ENCODE measurements at regions not wholly inside any gene's neighbourhood (a gene's known extent, or its start where the extent isn't known, plus 50 kb on each side); places are given as distances from the start of the nearest gene placed in this dataset.
"Not testable (repeated sequence)": the region's sequence is repeated elsewhere in the genome, so short reads cannot be mapped to it uniquely, and the experiment has no call there.

DNA sequence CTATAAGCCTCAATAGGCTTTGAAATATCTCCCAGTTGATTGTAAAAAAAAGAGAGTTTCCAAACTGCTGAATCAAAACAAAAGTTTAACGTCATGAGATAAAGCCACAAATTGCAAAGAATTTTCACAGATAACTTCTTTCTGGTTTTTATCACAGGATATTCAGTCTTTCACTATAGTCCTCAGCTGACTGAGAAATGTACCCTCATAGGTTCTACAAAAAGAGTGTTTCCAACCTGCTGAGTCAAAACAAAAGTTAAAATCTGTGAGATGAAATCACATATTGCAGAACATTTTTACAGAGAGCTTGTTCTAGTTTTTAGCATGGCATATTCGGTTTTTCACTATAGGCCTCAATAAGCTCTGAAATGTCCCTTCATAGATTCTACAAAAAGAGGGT, 559.2 kb downstream of the KCNJ18 start:
- CTCF ChIA-PET: no interaction called here
- no peak overlapping the region for H3K27ac Mint-ChIP-seq
- Histone ChIP-seq H3K27ac (ENCODE audit: low read depth, low read length) (no peak overlapping the region), H3K36me3 (ENCODE audit: insufficient read depth, low read length) (no peaks in the 10 kb centered on the region), H3K27me3 (ENCODE audit: insufficient read depth, low read length, poor library complexity, severe bottlenecking) (no peaks in the 10 kb centered on the region), H3K4me1 (ENCODE audit: insufficient read depth, low read length) (no peaks in the 10 kb centered on the region), H3K9me3 (ENCODE audit: low read length) (no peaks in the 10 kb centered on the region), H3K4me3 (ENCODE audit: low read length) (no peak overlapping the region)
- H3K9me3 Mint-ChIP-seq: peaks cover 2 to 12% (median 6%) of the 10 kb centered on the region in 5 donors
- no peak for DNase-seq
- H3K4me1 Mint-ChIP-seq: no peaks in the 10 kb centered on the region
- no peaks in the 10 kb centered on the region for H3K36me3 Mint-ChIP-seq
- H3K27me3 Mint-ChIP-seq: no peaks in the 10 kb centered on the region
- POLR2A ChIA-PET: no interaction called here
- H3K4me3 Mint-ChIP-seq: no peak overlapping the region

DNA sequence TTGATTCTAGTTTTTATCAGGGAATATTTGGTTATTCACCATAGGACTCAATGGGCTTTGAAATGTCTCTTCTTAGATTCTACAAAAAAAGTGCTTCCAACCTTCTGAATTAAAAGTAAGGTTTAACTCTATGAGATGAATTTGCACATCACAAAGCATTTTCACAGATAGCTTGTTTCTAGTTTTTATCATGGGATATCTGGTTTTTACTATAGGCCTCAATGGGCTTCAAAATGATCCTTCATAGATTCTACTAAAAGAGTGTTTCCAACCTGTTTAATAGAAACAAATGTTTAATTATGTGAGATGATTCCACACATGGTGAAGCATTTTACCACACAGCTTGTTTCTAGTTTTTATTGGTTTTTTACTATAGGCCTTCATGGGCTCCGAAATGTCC, 560.7 kb downstream of the KCNJ18 start:
- ChIA-PET CTCF (no interaction called here), POLR2A (no interaction called here)
- no peaks in the 10 kb centered on the region for H3K27me3 ChIP-seq (ENCODE audit: insufficient read depth, low read length, poor library complexity, severe bottlenecking)
- no peak overlapping the region for H3K27ac ChIP-seq (ENCODE audit: low read depth, low read length)
- no peaks in the 10 kb centered on the region for H3K36me3 ChIP-seq (ENCODE audit: insufficient read depth, low read length)
- Mint-ChIP-seq H3K36me3 (no peaks in the 10 kb centered on the region), H3K27me3 (no peaks in the 10 kb centered on the region), H3K4me1 (no peaks in the 10 kb centered on the region), H3K27ac (no peak overlapping the region), H3K4me3 (no peak overlapping the region), H3K9me3 (peaks cover 2 to 12% (median 5%) of the 10 kb centered on the region in 5 donors)
- H3K4me1 ChIP-seq (ENCODE audit: insufficient read depth, low read length): no peaks in the 10 kb centered on the region
- no peaks in the 10 kb centered on the region for H3K9me3 ChIP-seq (ENCODE audit: low read length)
- H3K4me3 ChIP-seq (ENCODE audit: low read length): no peak overlapping the region
- DNase-seq: no peak

DNA sequence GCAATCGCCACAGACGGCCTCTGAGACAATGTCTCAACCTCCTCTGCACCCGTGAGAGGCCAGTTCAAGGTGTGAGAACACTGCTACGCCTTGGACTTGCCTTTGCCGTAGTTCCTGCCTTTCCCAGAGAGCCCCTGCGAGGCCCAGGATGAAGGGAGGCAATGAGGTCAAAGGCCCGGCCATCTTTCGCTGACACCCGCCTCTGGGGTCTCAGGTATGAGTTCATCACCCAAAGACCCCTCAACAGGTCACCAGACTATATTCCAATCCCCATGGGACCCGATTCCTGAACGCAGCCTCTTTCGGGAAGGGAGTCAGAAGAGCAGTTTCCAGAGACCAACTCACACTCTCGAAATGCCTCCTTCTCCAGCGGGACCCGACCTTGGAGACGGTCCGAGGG, 573.5 kb downstream of the KCNJ18 start:
- Mint-ChIP-seq H3K27me3 (peaks cover 0 to 1% of the 10 kb centered on the region in 2 donors), H3K4me3 (no peak overlapping the region), H3K9me3 (peaks cover 0 to 16% (median 5%) of the 10 kb centered on the region in 5 donors), H3K36me3 (no peaks in the 10 kb centered on the region), H3K27ac (no peak overlapping the region), H3K4me1 (no peaks in the 10 kb centered on the region)
- Histone ChIP-seq H3K4me1 (ENCODE audit: insufficient read depth, low read length) (no peaks in the 10 kb centered on the region), H3K36me3 (ENCODE audit: insufficient read depth, low read length) (no peaks in the 10 kb centered on the region), H3K4me3 (ENCODE audit: low read length) (no peak overlapping the region), H3K9me3 (ENCODE audit: low read length) (no peaks in the 10 kb centered on the region), H3K27me3 (ENCODE audit: insufficient read depth, low read length, poor library complexity, severe bottlenecking) (no peaks in the 10 kb centered on the region), H3K27ac (ENCODE audit: low read depth, low read length) (no peak overlapping the region)
- ChIA-PET CTCF (no interaction called here), POLR2A (no interaction called here)
- DNase-seq: no peak

DNA sequence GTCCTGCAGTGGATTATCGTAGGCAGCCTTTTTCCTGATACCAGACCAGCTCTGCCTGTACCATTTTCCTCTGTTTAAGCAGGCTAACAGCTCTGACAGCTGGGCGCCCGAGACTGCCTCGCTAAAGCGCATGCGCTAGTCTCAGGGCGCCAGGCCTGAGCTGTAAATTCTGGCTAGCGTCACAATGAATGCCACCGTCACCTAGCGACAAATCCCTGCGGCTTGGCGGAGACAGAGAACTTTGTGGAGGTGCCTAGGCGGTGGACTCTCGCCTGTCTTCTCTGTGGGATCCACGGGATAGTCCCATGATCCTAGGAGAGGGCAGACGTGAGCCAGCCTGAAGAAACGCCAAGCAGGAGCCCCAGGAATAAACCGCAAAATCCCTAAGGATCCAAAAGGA, 573.9 kb downstream of the KCNJ18 start:
- CTCF ChIA-PET: no interaction called here
- Mint-ChIP-seq H3K9me3 (peaks cover 0 to 17% (median 3%) of the 10 kb centered on the region in 5 donors), H3K36me3 (no peaks in the 10 kb centered on the region), H3K27ac (no peak overlapping the region), H3K4me1 (no peaks in the 10 kb centered on the region), H3K27me3 (peaks cover 0 to 1% of the 10 kb centered on the region in 2 donors), H3K4me3 (no peak overlapping the region)
- POLR2A ChIA-PET: no interaction called here
- no peak for DNase-seq
- H3K9me3 ChIP-seq (ENCODE audit: low read length): no peaks in the 10 kb centered on the region
- no peak overlapping the region for H3K27ac ChIP-seq (ENCODE audit: low read depth, low read length)
- no peak overlapping the region for H3K4me3 ChIP-seq (ENCODE audit: low read length)
- H3K27me3 ChIP-seq (ENCODE audit: insufficient read depth, low read length, poor library complexity, severe bottlenecking): no peaks in the 10 kb centered on the region
- no peaks in the 10 kb centered on the region for H3K4me1 ChIP-seq (ENCODE audit: insufficient read depth, low read length)
- no peaks in the 10 kb centered on the region for H3K36me3 ChIP-seq (ENCODE audit: insufficient read depth, low read length)

DNA sequence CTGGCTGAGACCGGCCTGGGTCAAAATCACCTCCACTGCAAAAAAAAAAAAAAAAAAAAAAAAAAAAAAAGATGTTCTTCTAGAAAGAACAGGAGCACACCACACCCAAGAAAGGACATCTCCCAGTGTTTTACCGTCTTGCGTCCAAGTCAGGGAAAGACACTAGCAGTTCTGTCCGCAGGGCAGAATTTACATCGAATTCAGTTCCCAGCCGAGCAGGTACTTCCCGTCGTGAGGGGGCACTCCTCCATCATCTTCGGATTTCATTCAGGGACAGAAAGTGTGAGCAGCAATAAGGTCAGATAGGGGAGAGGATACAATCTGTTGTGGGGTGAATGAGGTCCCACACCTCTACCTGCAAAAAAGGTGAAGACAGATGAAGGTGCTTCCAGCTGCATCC, 574.7 kb downstream of the KCNJ18 start:
- Mint-ChIP-seq H3K27ac (no peak overlapping the region), H3K36me3 (no peaks in the 10 kb centered on the region), H3K4me3 (no peak overlapping the region), H3K4me1 (no peaks in the 10 kb centered on the region), H3K9me3 (peaks cover 0 to 25% (median 3%) of the 10 kb centered on the region in 5 donors), H3K27me3 (peaks cover 0 to 1% of the 10 kb centered on the region in 2 donors)
- Histone ChIP-seq H3K4me1 (ENCODE audit: insufficient read depth, low read length) (no peaks in the 10 kb centered on the region), H3K27ac (ENCODE audit: low read depth, low read length) (no peak overlapping the region), H3K27me3 (ENCODE audit: insufficient read depth, low read length, poor library complexity, severe bottlenecking) (no peaks in the 10 kb centered on the region), H3K4me3 (ENCODE audit: low read length) (no peak overlapping the region), H3K9me3 (ENCODE audit: low read length) (no peaks in the 10 kb centered on the region), H3K36me3 (ENCODE audit: insufficient read depth, low read length) (no peaks in the 10 kb centered on the region)
- DNase-seq: no peak
- POLR2A ChIA-PET: no interaction called here
- CTCF ChIA-PET: no interaction called here

DNA sequence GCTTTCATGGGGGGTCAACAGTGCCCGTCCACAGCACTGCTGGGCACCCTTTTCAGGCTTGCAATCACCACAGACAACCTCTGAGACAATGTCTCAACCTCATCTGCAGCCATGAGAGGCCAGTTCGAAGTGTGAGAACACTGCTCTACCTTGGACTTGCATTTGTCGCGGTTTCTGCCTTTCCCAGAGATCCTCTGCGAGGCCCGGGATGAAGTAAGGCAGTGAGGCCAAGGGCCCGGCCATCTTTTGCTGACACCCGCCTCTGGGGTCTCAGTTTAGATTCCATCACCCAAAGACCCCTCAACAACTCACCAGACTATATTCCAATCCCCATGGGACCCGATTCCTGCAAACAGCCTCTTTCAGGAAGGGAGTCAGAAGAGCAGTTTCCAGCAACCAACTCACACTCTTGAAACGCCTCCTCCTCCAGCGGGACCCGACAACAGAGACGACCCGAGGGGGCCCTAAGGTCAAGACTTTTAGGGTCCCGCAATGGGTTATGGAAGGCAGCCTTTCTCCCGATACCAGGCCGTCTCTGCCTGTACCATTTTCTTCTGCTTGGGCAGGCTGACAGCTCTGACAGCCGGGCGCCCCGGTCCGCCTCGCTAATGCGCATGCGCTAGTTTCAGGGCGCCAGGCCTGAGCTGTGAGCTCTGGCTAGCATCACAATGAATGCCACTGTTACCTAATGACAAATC, 576.0 kb downstream of the KCNJ18 start:
- DNase-seq: no peak
- no peak overlapping the region for H3K4me3 ChIP-seq (ENCODE audit: low read length)
- Mint-ChIP-seq H3K36me3 (no peaks in the 10 kb centered on the region), H3K27ac (no peak overlapping the region), H3K4me1 (no peaks in the 10 kb centered on the region), H3K27me3 (peaks cover 0 to 1% of the 10 kb centered on the region in 2 donors), H3K9me3 (peaks cover 0 to 30% (median 7%) of the 10 kb centered on the region in 5 donors), H3K4me3 (no peak overlapping the region)
- no peaks in the 10 kb centered on the region for H3K4me1 ChIP-seq (ENCODE audit: insufficient read depth, low read length)
- ChIA-PET CTCF (no interaction called here), POLR2A (no interaction called here)
- no peaks in the 10 kb centered on the region for H3K9me3 ChIP-seq (ENCODE audit: low read length)
- H3K27ac ChIP-seq (ENCODE audit: low read depth, low read length): no peak overlapping the region
- H3K36me3 ChIP-seq (ENCODE audit: insufficient read depth, low read length): no peaks in the 10 kb centered on the region
- no peaks in the 10 kb centered on the region for H3K27me3 ChIP-seq (ENCODE audit: insufficient read depth, low read length, poor library complexity, severe bottlenecking)

DNA sequence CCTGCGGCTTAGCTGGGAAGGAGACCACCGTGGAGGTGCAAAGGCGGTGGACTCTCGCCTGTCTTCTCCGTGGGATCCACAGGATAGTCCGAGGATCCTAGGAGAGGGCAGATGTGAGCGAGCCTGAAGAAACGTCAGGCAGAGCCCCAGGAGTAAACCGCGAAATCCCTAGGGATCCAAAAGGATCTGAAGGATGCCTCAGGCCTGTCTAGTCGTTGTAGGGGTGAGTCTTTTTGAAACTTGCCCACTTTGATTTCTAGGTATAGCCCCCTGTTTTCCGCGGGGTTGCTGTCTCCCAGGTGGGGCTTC, 576.5 kb downstream of the KCNJ18 start:
- H3K36me3 Mint-ChIP-seq: no peaks in the 10 kb centered on the region
- Histone ChIP-seq H3K9me3 (ENCODE audit: low read length) (no peaks in the 10 kb centered on the region), H3K27ac (ENCODE audit: low read depth, low read length) (no peak overlapping the region), H3K27me3 (ENCODE audit: insufficient read depth, low read length, poor library complexity, severe bottlenecking) (no peaks in the 10 kb centered on the region), H3K4me3 (ENCODE audit: low read length) (no peak overlapping the region), H3K36me3 (ENCODE audit: insufficient read depth, low read length) (no peaks in the 10 kb centered on the region), H3K4me1 (ENCODE audit: insufficient read depth, low read length) (no peaks in the 10 kb centered on the region)
- H3K27ac Mint-ChIP-seq: no peak overlapping the region
- peaks cover 0 to 31% (median 7%) of the 10 kb centered on the region in 5 donors for H3K9me3 Mint-ChIP-seq
- no peak for DNase-seq
- no peak overlapping the region for H3K4me3 Mint-ChIP-seq
- no peaks in the 10 kb centered on the region for H3K4me1 Mint-ChIP-seq
- H3K27me3 Mint-ChIP-seq: peaks cover 0 to 1% of the 10 kb centered on the region in 2 donors
- ChIA-PET CTCF (no interaction called here), POLR2A (no interaction called here)

DNA sequence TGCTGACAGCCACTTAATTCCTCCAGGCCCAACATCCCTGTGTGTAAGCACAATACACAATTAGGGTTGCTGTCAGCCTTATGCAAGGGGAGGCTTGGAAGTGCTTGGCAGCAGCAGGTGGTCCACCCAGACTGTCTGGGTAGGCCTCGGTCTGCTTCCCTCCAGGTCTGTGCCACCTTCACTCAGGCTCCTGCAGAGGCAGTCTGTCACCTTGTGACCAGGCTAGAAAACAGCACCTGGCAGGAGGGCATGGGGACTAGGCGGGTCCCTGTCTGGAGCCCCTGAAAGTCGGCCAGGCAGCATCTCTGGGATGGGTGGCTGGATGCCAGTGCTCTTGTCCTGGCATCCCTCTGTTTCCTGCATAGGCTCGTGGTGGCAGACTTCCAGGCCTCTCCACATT, 578.1 kb downstream of the KCNJ18 start:
- no peaks in the 10 kb centered on the region for H3K36me3 Mint-ChIP-seq
- Histone ChIP-seq H3K4me3 (ENCODE audit: low read length) (no peak overlapping the region), H3K27ac (ENCODE audit: low read depth, low read length) (no peak overlapping the region), H3K9me3 (ENCODE audit: low read length) (no peaks in the 10 kb centered on the region), H3K4me1 (ENCODE audit: insufficient read depth, low read length) (no peaks in the 10 kb centered on the region), H3K27me3 (ENCODE audit: insufficient read depth, low read length, poor library complexity, severe bottlenecking) (no peaks in the 10 kb centered on the region), H3K36me3 (ENCODE audit: insufficient read depth, low read length) (no peaks in the 10 kb centered on the region)
- H3K27me3 Mint-ChIP-seq: peaks cover 0 to 1% of the 10 kb centered on the region in 2 donors
- H3K4me1 Mint-ChIP-seq: no peaks in the 10 kb centered on the region
- H3K9me3 Mint-ChIP-seq: peaks cover 0 to 33% (median 7%) of the 10 kb centered on the region in 5 donors
- POLR2A ChIA-PET: no interaction called here
- DNase-seq: no peak
- H3K4me3 Mint-ChIP-seq: no peak overlapping the region
- CTCF ChIA-PET: no interaction called here
- H3K27ac Mint-ChIP-seq: peak overlapping the region in 1 of 8 donors; percentile 46

DNA sequence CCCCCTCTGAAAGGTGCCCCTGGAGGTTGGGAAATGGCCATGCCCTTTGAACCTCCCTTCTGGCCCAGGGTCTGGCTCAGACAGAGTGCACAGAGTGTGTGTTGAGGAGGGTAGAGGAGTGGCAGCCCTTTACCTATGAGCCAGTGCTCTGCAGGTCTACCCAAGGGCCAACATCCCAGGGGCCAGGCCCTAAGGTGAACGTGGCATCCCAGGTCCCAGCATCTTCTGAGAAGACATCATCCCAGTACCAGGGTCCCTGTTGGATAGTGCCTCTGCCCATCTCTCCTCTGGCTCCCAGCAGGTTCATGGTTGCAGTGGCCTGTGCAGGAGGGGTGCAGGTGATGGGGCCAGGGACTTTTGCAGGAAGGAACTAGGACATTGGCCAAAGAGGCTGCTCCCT, 578.5 kb downstream of the KCNJ18 start:
- H3K9me3 ChIP-seq (ENCODE audit: low read length); H3K36me3 ChIP-seq (ENCODE audit: insufficient read depth, low read length); H3K27ac Mint-ChIP-seq; H3K4me3 Mint-ChIP-seq; H3K36me3 Mint-ChIP-seq; CTCF ChIA-PET; DNase-seq; H3K4me1 ChIP-seq (ENCODE audit: insufficient read depth, low read length); H3K27ac ChIP-seq (ENCODE audit: low read depth, low read length); H3K4me3 ChIP-seq (ENCODE audit: low read length); H3K27me3 ChIP-seq (ENCODE audit: insufficient read depth, low read length, poor library complexity, severe bottlenecking); H3K27me3 Mint-ChIP-seq; H3K4me1 Mint-ChIP-seq; POLR2A ChIA-PET: not testable (repeated sequence)
- peaks cover 0 to 33% (median 7%) of the 10 kb centered on the region in 5 donors for H3K9me3 Mint-ChIP-seq

Data from CD8-positive, alpha-beta memory T cell (primary cell).